Ammon's horn (tissue), 1 donor: ENCODE measurements at regions not wholly inside any gene's neighbourhood (a gene's known extent, or its start where the extent isn't known, plus 50 kb on each side); places are given as distances from the start of the nearest gene placed in this dataset.

Experiments
- DNase-seq: peaks from one replicate; pipeline ENCODE4 v3.0.0-alpha.2; 2016; ENCODE audit warnings: low spot score

GRCh38 chr1:116819081-116819480, 64.9 kb downstream of the CD2 start:
- DNase-seq = no peak

DNA sequence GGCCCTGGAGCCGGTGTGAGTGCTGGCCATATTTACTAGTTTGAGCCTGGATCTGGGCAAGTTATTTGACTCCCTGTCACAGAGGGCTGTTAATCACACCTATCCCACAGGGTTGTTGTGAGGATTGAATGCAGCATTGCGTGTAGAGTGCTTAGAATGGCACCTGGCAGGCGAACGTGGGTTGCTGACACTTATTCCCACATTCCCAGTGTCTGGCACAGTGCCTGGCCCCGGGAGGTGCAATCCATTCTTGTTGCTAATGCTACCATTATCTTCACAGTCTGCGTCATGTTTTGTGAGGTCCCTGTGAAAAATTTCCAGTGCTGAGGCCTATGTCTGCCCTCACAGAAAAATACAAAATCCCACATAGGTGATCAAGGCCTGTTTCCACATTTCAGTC, 66.1 kb downstream of the CD2 start:
- peak; percentile 40 for DNase-seq

DNA sequence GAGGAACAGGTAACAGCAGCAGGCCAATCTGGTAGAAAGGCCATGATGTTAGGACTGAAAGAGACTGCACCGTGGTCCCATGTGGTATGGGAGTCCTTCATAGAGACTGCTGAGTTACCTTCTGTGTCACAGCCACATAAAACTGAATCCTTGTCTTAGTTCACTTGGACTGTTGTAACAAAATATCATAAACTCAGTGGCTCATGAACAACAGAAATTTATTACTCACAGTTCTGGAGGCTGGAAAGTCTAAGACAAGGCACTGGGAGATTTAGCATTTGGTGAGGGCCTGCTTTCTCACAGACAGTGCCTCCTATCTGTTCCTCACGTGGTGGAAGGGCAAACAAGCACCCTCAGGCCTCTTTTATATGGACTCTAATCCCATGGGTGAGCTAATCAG, 67.5 kb downstream of the CD2 start:
- no peak for DNase-seq

GRCh38 chr1:116824631-116825206, 70.5 kb downstream of the CD2 start:
- DNase-seq = no peak

- no peak for DNase-seq
Measured at GRCh38 chr1:116825207-116825719, 71.0 kb downstream of the CD2 start.

GRCh38 chr1:116825720-116826438, 71.6 kb downstream of the CD2 start:
- no peak for DNase-seq

GRCh38 chr1:116826818-116827606, 72.8 kb downstream of the CD2 start:
- DNase-seq = no peak

- DNase-seq = no peak
Measured at GRCh38 chr1:116827607-116828105, 73.4 kb downstream of the CD2 start.

DNA sequence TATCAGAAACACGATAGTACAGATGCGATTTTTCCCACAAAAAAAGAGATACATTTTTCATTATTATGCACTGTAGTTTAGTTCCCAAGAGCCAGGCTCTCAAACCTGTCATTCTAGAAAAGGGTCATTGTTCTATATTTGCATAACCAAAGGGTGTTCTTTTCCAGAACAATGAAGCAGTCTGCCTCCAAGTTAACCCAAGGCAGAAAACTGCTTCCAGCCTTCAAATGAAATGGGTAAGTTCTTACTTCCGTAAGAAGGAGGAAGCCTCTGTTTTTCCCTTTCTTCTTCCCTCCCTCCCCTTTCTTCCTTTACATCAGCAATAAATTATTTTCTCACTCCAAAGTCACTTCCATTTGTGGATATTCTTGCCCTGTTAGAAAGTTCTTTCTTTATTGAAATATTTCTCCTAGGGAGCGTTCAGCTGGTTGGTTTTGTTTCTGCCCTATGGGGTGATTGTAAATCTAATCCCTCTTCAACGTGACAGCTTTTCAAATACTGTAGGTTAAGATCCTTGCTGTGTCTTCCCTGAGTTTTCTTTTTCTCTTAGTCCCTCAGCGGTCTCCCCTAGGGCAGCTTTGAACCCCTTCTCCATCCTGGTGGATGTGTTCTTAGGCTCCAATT, 77.3 kb upstream of the PTGFRN start:
- DNase-seq = no peak

DNA sequence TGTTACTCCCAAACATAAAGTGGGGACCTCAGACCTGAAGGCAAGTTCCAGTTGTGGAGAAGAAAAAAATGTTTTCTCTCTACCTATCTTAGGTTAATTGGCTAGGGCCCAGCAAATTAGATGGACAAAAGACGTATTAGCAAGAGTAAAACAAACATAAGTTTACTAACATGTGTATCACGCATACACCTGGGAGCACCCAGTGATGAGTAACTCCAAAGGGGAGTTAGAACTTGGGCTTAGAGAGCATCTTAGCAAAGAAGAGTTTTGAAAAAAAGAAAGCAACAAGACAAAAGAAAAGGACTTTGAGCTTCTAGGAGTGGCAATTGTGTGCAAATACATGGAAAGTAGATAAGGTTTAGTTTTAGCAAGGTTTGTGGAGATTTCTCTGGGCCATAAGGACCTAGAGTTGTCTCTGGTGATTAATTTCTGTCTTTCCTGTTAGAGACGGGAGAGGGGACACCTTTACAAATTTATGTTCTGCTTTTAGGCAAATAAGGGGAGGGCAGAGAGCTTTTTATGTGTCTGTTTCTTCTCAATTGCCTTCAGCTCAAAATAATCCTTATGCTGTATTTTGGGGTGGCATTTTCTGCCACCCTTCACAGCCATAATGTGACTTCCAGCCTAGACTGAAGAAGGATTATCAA, 76.7 kb upstream of the PTGFRN start:
- no peak for DNase-seq

GRCh38 chr1:116833718-116834117, 76.0 kb upstream of the PTGFRN start:
- no peak for DNase-seq

DNA sequence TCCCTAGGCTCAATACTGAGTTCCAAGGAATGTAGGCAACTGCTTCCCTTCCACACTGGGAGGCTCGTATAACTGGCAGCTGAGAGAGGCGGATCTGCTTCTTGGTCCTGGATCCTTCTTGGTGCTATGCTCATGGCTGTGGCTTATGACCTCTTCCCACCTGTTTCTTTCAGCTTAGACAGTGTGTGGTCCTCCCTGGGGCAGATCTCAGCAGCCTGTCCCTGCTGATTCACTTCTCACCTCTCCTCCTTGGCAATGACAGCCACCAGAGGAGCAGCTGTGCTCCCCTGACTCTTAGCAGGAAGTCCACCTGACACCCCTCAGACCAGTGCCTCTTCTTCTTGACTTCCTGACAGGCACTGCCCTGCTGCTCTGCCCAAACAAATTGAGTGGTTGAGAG, 75.1 kb upstream of the PTGFRN start:
- DNase-seq = no peak

DNA sequence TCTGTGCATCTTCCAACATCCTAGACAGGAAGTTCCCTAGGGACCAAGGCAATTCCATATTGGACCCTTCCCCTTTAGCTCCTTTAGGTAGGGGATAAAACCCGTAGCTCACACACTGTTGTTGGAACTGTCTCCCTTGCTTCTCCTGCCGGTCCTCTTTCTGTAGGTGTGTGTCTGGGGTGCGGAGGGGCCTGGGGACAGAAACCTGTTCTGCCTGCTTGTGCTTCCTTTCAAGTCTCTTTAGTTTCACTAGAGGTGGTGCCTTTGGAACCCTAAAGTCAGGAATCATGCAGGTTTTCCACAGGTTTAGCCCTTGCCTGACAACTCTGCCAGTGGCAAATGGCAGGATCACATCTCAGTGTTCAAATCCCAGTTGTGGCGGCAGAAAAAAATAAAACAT, 74.6 kb upstream of the PTGFRN start:
- no peak for DNase-seq

DNA sequence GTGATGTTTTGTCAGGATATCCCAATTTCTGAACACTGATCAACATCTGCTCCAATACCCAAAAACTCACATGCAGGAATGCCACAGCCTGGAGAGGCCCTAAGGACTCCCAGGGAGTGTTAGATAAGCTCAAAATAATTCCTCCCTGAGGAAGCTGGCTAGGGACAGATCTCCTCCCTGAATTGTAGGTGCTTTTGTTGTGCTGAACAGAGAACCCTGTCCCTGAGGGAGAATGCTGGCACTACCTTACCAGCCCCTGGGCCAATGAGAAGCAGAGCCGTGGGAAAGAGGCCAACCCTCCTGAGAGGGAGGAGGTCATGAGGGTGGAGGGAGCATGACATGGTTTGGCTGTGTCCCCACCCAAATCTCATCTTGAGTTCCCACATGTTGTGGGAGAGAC, 73.6 kb upstream of the PTGFRN start:
- DNase-seq = no peak

DNA sequence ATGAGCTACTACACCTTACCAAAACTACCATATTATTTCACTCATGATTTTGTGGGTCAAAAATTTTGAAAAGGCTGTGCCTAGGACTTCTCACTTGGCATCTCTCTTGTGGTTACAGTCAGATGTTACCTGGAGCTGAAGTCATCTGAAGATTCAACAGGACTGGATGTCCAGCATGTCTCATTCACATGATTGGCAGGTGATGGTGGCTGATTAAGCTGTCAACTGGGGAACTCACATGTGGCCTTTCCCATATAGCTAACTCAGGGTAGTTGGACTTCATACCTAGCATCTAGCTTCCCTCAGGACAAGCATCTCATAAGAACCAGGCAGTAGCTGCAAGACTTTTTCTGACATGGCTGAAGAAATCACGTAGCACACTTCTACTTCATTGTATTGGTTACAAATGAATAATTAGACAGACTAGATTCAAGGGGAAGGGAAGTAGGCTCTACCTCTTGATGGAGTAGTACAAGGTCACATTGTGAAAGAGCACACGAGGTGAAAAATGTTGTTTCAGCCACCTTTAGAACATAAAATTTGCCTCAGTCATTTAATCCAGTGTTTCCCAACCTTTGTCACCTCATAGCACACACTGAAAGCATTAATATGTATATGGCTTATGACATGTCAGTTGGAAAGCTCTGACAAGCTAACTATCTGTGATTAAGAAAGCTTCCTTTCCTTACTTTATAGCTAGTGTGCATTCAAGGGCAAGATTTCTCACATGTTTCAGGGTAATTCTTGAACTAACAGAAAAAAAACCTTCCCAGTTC, 68.0 kb upstream of the PTGFRN start:
- DNase-seq = no peak

GRCh38 chr1:116842654-116843053, 67.1 kb upstream of the PTGFRN start:
- peak; percentile 9 for DNase-seq

DNA sequence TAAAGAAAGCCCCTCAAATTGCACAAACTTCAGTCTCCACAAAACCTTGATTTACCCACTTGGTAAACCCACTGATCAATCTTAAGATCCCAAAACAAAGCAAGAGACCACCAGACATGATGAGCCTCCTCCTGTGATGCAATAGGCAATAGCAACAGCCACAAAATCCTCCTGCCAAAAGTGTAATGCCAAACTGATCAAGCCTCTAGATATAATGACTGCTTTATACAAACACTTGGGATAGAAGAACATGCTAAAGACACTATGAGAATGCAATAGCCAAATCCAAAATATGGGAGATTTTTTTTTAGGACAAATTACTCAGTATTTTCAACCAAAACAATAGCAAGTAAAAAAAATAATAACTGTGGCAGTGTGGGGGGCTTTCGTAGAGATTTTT, 64.9 kb upstream of the PTGFRN start:
- DNase-seq = no peak

GRCh38 chr1:116847190-116847589, 62.5 kb upstream of the PTGFRN start:
- DNase-seq = no peak

- peak; percentile 62 for DNase-seq
Measured at GRCh38 chr1:116847688-116848531, 61.8 kb upstream of the PTGFRN start.

GRCh38 chr1:116850436-116850835, 59.3 kb upstream of the PTGFRN start:
- no peak for DNase-seq
